ENCODE measurements at regions not wholly inside any gene's neighbourhood (a gene's known extent, or its start where the extent isn't known, plus 50 kb on each side); places are given as distances from the start of the nearest gene placed in this dataset.

GRCh38 chr22:26748845-26749244 lies 91.5 kb downstream of the MIAT start:
- H4K5ac ChIP-seq (ENCODE audit: insufficient read length, low read depth, low read length), result no peak overlapping the region
- no peaks in the 10 kb centered on the region for H3K79me2 ChIP-seq (ENCODE audit: control insufficient read depth in 1 of 2, insufficient read depth in 2 of 2, low read length in 2 of 2)
- whole genome bisulfite sequencing, 2 experiments (ENCODE audit: extremely low coverage in 1 of 2, insufficient coverage in 1 of 2, insufficient read length in 1 of 2, insufficient replicate concordance in 2 of 2, low coverage in 1 of 2, low lambda C conversion rate in 2 of 2, missing lambda C conversion rate in 1 of 2), result 80% methylated on average over 6 of the region's 6 CpGs; no CpG with 5 or more reads in 1 of the 2 experiments
- peak overlapping the region; percentile 77 for H4K91ac ChIP-seq (replicated peaks; ENCODE audit: insufficient read length, low read length)
- H3K27me3 ChIP-seq (replicated peaks in 1 of 4; ENCODE audit: control insufficient read depth in 3 of 4, extremely low read depth in 1 of 4, insufficient read depth in 3 of 4, low read length in 3 of 4), result no peaks in the 10 kb centered on the region; a peak in 1 of 7 replicates
- no peak overlapping the region for H3K4me3 ChIP-seq (ENCODE audit: extremely low read depth in 1 of 4, insufficient read depth in 2 of 4, low read depth in 3 of 4, low read length in 4 of 4)
- peak overlapping the region; percentile 10; the same call in 1 of the 2 replicates for H2BK12ac ChIP-seq (ENCODE audit: low read depth, low read length)
- H2AK5ac ChIP-seq (ENCODE audit: low read depth, low read length), result no peak overlapping the region; the same call in 1 of the 2 replicates
- H2BK5ac ChIP-seq (ENCODE audit: low read depth, low read length), result peak overlapping the region; percentile 63; the same call in 1 of the 2 replicates
- no peak overlapping the region for H3K14ac ChIP-seq (ENCODE audit: insufficient read length)
- no peaks in the 10 kb centered on the region for H3K36me3 ChIP-seq (ENCODE audit: control insufficient read depth in 2 of 4, insufficient read depth in 4 of 4, low read length in 3 of 4)
- ChIA-PET CTCF (ENCODE audit: partially characterized antibody) (interaction anchor here (1.0 to 1.3 kb wide), 2 partner anchors 22 to 247 kb away, joined by 3 to 5 read pairs; no protein-coding TSS in a partner anchor), POLR2A (ENCODE audit: partially characterized antibody) (no interaction called here)
- H3K4ac ChIP-seq (replicated peaks; ENCODE audit: insufficient read length, low read depth, low read length), result no peak overlapping the region
- no peaks in the 10 kb centered on the region for H4K20me1 ChIP-seq (replicated peaks in 1 of 2; ENCODE audit: control insufficient read depth in 1 of 2, insufficient read depth in 2 of 2, low read length in 2 of 2)
- DNase-seq (ENCODE audit: low read depth in 1 of 2, low spot score in 2 of 2) (no peak), FAIRE-seq (no peak)
- H3K23me2 ChIP-seq (ENCODE audit: low read depth, low read length), result no peaks in the 10 kb centered on the region
- no peak overlapping the region for H3K4me2 ChIP-seq (ENCODE audit: insufficient read depth in 1 of 2, low read depth in 2 of 2, low read length in 2 of 2)
- no peak overlapping the region for H4K8ac ChIP-seq (ENCODE audit: extremely low read depth, insufficient read depth, low read length)
- peak overlapping the region; percentile 9; the same call in 1 of the 2 replicates for H3K18ac ChIP-seq (ENCODE audit: extremely low read depth, low read length)
- H2BK120ac ChIP-seq (replicated peaks; ENCODE audit: low read depth, low read length), result no peak overlapping the region
- no peaks in the 10 kb centered on the region for H3K9me3 ChIP-seq (ENCODE audit: insufficient read depth in 2 of 2, low read depth in 1 of 2, low read length in 1 of 2)
- H3K56ac ChIP-seq (replicated peaks; ENCODE audit: insufficient read length, low read depth, low read length), result no peak overlapping the region
- no peak overlapping the region for H3K27ac ChIP-seq (ENCODE audit: low read depth, low read length)
- H3K4me1 ChIP-seq (replicated peaks in 1 of 4; ENCODE audit: control insufficient read depth in 3 of 4, insufficient read depth in 4 of 4, low read length in 3 of 4), result peaks cover 22 to 36% (median 24%) of the 10 kb centered on the region in 4 experiments
- H3K79me1 ChIP-seq (ENCODE audit: low read depth, low read length), result no peaks in the 10 kb centered on the region
- 0 out of 2 replicates have a peak overlapping the region, but pooled peaks have one; percentile 60 for H2AFZ ChIP-seq (ENCODE audit: low read length)
- 0 out of 2 replicates have a peak overlapping the region, but pooled peaks have one; percentile 52 for H2BK20ac ChIP-seq (ENCODE audit: low read length)
- H3K23ac ChIP-seq (ENCODE audit: insufficient read length), result no peak overlapping the region
- H2BK15ac ChIP-seq (ENCODE audit: low read length), result peak overlapping the region; percentile 6; the same call in 1 of the 2 replicates
- no peak overlapping the region; a peak in 1 of 7 replicates for H3K9ac ChIP-seq (replicated peaks in 1 of 4; ENCODE audit: extremely low read depth in 1 of 4, low read depth in 3 of 4, low read length in 3 of 4)
- TF ChIP-seq EGR1 (IDR thresholded peaks at IDR 0.05; ENCODE audit: borderline replicate concordance, low read depth, low read length) (no peak), YY1 (IDR thresholded peaks at IDR 0.05; ENCODE audit: low read depth, low read length) (no peak), CTBP2 (IDR thresholded peaks at IDR 0.05; ENCODE audit: borderline replicate concordance, insufficient read depth, insufficient read length, low read length) (no peak), TEAD4 (IDR thresholded peaks at IDR 0.05; ENCODE audit: low read depth, low read length) (no peak), EZH2 (IDR thresholded peaks at IDR 0.05; ENCODE audit: low read depth, low read length, severe bottlenecking) (no peak), JUN (IDR thresholded peaks at IDR 0.05; ENCODE audit: low read depth, low read length) (no peak), JUND (IDR thresholded peaks at IDR 0.05; ENCODE audit: low read length) (no peak), KDM5A (IDR thresholded peaks at IDR 0.05; ENCODE audit: low read length) (no peak), SRF (IDR thresholded peaks at IDR 0.05; ENCODE audit: low read depth, low read length) (no peak), CTCF (IDR thresholded peaks at IDR 0.05; ENCODE audit: control extremely low read depth in 1 of 3, insufficient read depth in 1 of 3, low read depth in 1 of 3, low read length in 3 of 3) (no peak)

Data from H1 (cell line).